Ectodermal cell (in vitro differentiated cells): ENCODE measurements at regions not wholly inside any gene's neighbourhood (a gene's known extent, or its start where the extent isn't known, plus 50 kb on each side); places are given as distances from the start of the nearest gene placed in this dataset.

Experiments
- H3K27ac ChIP-seq: 2 replicates; pipeline ENCODE4 v1.7.0; 2013; ENCODE audit warnings: mild to moderate bottlenecking, low read depth, low read length; ENCODE audit not compliant: insufficient read depth, poor library complexity, severe bottlenecking
- H3K27me3 ChIP-seq: 2 replicates; pipeline ENCODE4 v1.7.0; 2013; ENCODE audit warnings: mild to moderate bottlenecking, low read length; ENCODE audit not compliant: insufficient read depth, control insufficient read depth, poor library complexity, severe bottlenecking
- H3K36me3 ChIP-seq: one replicate; pipeline ENCODE4 v1.7.0; 2013; ENCODE audit warnings: low read length; ENCODE audit not compliant: control insufficient read depth, insufficient read depth
- H3K4me1 ChIP-seq: one replicate; pipeline ENCODE4 v1.7.0; 2013; ENCODE audit warnings: low read length; ENCODE audit not compliant: control insufficient read depth, insufficient read depth
- H3K4me3 ChIP-seq: 2 replicates; pipeline ENCODE4 v1.7.0; 2013; ENCODE audit warnings: low read depth, low read length, control low read depth; ENCODE audit not compliant: insufficient read depth
- H3K9me3 ChIP-seq: 2 replicates; pipeline ENCODE4 v1.7.0; 2013; ENCODE audit warnings: mild to moderate bottlenecking, low read length, moderate library complexity; ENCODE audit not compliant: control insufficient read depth
- WGBS, 2 experiments: methylation state at CpG; one replicate each; pipeline ENCODE4 v1.1.7; 2013; ENCODE audit warnings: missing lambda C conversion rate in 2 of 2; 5-methylcytosine and 5-hydroxymethylcytosine counted together

DNA sequence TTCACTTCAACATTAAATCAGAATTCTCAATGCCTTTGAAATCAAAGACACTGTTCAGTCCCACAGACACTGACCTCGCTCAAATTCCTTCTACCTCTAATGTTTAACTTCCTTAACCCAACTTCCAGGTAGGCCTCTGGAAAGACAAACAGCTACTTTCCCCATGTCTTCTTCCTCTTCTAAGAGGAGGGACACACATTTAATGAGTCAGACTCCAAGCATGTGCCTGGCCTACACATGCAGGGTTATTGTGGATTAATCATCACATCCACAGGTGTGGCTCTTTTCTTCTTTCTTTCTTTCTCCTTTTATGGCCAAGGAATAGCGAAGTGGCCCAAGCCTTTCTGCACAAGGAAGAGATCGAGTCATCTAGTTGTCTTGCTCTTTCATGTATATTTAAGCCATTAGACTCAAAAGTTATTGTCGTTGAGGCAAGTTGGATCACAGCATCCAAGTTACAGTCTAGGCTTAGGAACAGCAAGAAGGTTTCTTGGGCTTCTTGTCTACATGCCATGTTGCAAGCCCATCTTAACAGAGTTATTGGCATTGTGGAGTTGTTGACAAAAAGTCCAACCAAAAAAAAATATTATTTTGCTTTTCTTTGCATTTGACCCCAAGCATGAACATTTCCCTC lies 387.8 kb downstream of the IRS1 start:
- Histone ChIP-seq H3K36me3 (no peaks in the 10 kb centered on the region), H3K9me3 (no peaks in the 10 kb centered on the region), H3K27ac (no peak overlapping the region), H3K4me3 (no peak overlapping the region), H3K27me3 (no peaks in the 10 kb centered on the region), H3K4me1 (no peaks in the 10 kb centered on the region)
- WGBS, 2 experiments = 86 to 96% methylated on average over 4 of the region's 4 CpGs

DNA sequence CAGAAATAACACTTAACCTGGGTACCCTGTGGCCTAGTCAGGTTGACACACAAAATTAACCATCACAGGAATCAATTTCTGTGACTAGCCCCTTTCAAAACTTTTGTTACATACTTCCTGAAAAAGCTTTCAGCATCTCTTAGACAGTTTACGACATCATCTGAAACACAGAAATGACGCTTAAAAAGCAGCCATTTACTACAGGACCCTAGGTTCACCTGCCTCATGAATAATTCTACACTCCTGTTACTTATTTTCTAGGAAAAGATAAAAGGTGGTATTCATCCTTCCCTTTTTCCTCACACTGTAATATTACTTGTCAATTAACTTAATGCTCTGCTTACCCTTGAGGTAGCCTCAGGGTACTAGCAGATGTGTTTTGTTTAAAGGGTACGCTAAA lies 388.4 kb downstream of the IRS1 start:
- Histone ChIP-seq H3K9me3 (no peaks in the 10 kb centered on the region), H3K27ac (no peak overlapping the region), H3K27me3 (no peaks in the 10 kb centered on the region), H3K4me3 (no peak overlapping the region), H3K4me1 (no peaks in the 10 kb centered on the region), H3K36me3 (no peaks in the 10 kb centered on the region)
- 93 to 94% methylated on average over 3 of the region's 3 CpGs for WGBS, 2 experiments

DNA sequence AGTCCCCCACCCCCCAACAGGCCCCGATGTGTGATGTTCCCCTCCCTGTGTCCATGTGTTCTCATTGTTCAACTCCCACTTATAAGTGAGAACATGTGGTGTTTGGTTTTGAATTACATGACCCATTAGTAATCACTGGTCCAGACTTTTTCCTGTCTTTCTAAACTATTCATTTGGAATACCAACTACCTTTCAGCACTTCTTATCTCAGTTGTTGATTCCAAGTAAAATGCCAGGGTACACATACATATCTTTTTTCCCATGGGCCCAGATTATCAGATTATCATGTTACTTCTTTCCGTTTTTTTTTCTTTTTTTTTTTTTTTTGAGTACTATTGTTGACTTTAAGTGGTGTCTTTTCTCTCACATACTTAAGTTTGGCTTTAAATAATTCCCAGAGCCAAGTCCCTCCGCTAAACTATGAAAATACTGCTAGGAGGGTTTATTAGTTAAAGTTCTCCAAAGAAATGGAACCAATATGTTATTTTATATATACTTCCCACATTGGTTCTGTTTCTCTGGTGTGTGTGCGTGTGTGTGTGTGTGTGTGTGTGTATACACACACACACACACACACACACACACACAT lies 389.3 kb downstream of the IRS1 start:
- Histone ChIP-seq H3K9me3 (no peaks in the 10 kb centered on the region), H3K4me1 (no peaks in the 10 kb centered on the region), H3K27ac (no peak overlapping the region), H3K36me3 (no peaks in the 10 kb centered on the region), H3K4me3 (no peak overlapping the region), H3K27me3 (no peaks in the 10 kb centered on the region)
- WGBS, 2 experiments = 100% methylated on average over 1 of the region's 4 CpGs; no CpG with 5 or more reads in 1 of the 2 experiments

DNA sequence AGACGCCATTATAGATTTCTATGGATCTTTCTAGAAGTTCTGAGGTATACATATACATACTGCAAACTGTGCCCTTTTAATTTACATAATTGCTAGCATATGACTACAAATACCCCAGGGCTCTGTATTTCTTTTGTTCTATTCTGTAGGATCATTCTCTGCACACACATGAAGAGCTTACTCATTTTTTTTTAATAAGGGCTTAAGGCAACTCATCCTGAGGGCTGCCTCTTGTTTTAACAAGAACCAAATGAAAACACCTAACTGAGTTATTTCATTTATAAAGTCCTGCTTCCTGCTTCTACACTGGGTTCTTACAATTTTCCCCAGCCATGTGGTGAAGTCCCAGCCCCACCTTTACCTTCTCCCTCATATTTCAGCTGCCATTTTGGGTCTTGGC lies 390.5 kb downstream of the IRS1 start:
- Histone ChIP-seq H3K36me3 (no peaks in the 10 kb centered on the region), H3K4me1 (peaks cover 4% of the 10 kb centered on the region), H3K27me3 (no peaks in the 10 kb centered on the region), H3K4me3 (no peak overlapping the region), H3K9me3 (no peaks in the 10 kb centered on the region), H3K27ac (no peak overlapping the region)
- 100% methylated on average over 1 of the region's 1 CpG for WGBS, 2 experiments

DNA sequence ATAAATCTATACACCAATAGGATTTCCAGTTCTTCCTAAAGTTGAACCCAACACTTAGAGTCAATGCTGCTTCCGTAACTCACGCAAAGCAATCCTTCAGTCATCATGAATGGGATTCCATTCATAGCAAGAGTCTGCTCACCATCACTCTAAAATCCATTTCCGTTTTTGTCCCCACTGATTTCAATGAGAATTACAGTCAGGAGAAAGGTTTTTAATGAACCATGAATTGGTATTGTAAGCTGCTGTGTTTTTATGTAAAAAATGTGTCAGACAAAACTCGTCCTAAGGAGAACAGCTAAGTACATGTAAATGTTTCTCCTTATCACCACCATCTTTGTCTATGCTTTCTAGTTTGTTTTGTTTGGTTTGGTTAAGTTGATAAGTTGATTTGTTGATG lies 391.5 kb downstream of the IRS1 start:
- no peaks in the 10 kb centered on the region for H3K36me3 ChIP-seq
- peaks cover 13% of the 10 kb centered on the region for H3K4me1 ChIP-seq
- H3K9me3 ChIP-seq = no peaks in the 10 kb centered on the region
- H3K27me3 ChIP-seq = no peaks in the 10 kb centered on the region
- 82 to 84% methylated on average over 3 to 4 of the region's 4 CpGs for WGBS, 2 experiments
- H3K27ac ChIP-seq = no peak overlapping the region
- no peak overlapping the region for H3K4me3 ChIP-seq

DNA sequence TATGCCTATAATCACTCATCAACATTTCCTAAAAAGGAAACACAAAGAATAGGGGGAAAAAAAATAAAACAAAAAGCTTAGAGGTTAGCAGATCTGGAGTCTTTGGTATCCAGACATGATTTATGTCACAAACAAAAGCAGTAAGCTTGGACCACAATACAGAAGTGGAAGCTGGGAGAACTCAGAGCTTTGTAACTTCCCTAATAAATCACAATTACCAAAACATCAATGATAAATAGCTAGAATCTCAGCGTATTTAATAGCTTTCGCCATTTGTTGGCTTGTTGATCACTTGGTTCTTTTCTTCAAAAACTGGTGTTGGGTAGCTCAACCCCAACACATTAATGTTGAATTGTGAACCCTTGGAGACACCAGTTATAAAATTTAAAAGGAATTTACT lies 392.5 kb downstream of the IRS1 start:
- Histone ChIP-seq H3K27ac (no peak overlapping the region), H3K9me3 (no peaks in the 10 kb centered on the region), H3K4me3 (no peak overlapping the region), H3K27me3 (no peaks in the 10 kb centered on the region), H3K36me3 (no peaks in the 10 kb centered on the region), H3K4me1 (peaks cover 14% of the 10 kb centered on the region)
- 96 to 100% methylated on average over 2 of the region's 2 CpGs for WGBS, 2 experiments

DNA sequence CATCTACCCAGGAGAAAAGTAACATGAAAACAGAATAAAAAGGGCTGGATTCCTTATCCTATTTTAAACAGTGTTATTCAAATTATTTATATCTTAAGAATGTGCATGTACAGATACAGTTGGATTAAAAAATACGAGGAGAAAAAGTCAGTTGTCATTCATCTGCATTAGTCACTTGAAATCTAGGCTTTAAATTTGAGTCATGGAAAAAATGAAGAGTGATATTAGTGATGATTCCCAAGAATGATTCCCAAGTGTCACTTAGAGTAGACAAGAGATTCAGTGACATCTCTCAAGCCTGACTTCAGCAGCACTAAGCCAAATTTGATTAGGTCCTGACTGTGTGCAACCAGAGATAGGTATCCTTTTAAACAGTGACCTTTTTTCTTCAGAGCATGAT lies 394.2 kb downstream of the IRS1 start:
- Histone ChIP-seq H3K27ac (no peak overlapping the region), H3K27me3 (no peaks in the 10 kb centered on the region), H3K36me3 (no peaks in the 10 kb centered on the region), H3K9me3 (no peaks in the 10 kb centered on the region), H3K4me1 (peaks cover 14% of the 10 kb centered on the region), H3K4me3 (no peak overlapping the region)
- WGBS, 2 experiments = 93 to 94% methylated on average over 1 of the region's 1 CpG

DNA sequence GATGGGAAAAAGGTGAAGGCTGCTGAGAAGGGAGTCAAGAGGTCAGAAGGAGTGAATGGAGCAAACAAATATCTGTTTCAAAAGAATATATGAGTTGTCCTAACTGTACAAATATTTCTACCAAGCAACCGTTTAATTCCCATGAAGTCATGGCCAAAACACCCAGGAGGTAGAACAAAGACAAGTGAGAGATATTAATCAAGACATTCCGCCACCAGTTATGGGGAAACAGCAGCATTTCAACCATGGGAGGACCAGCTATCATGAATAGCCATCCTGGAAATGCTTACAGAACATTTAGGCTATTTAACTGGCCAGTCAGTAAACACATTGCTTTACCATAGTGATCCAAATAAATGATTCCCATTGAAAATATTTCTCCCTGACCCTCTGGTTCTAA lies 396.3 kb downstream of the IRS1 start:
- 92 to 98% methylated on average over 2 of the region's 2 CpGs for WGBS, 2 experiments

DNA sequence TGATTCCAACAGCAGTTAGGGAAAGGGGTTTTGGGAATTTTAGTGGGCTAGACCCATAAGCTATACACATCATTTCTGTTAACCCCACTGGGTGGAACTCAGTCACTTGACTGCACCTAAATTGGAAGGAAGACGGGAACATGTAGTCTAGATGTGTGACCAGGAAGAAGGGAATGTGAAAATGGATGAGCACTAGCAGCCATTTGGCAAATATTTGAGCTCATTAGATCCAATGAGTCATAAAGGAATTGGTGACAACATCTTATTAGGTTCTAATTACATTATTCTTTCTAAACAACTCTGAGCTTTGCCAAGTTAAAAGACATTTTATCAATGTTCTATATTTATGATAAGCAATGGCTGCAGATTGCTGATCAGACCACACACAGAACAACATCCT lies 400.6 kb downstream of the IRS1 start:
- Histone ChIP-seq H3K4me3 (no peak overlapping the region), H3K27me3 (no peaks in the 10 kb centered on the region), H3K4me1 (peaks cover 9% of the 10 kb centered on the region), H3K9me3 (no peaks in the 10 kb centered on the region), H3K27ac (no peak overlapping the region), H3K36me3 (no peaks in the 10 kb centered on the region)
- 89 to 92% methylated on average over 1 of the region's 1 CpG for WGBS, 2 experiments

More for the DNA sequence above, 396.3 kb downstream of the IRS1 start:
- H3K4me3 ChIP-seq = no peak overlapping the region
- H3K9me3 ChIP-seq = no peaks in the 10 kb centered on the region
- no peaks in the 10 kb centered on the region for H3K36me3 ChIP-seq
- H3K27me3 ChIP-seq = no peaks in the 10 kb centered on the region
- H3K27ac ChIP-seq = no peak overlapping the region
- H3K4me1 ChIP-seq = peaks cover 14% of the 10 kb centered on the region

DNA sequence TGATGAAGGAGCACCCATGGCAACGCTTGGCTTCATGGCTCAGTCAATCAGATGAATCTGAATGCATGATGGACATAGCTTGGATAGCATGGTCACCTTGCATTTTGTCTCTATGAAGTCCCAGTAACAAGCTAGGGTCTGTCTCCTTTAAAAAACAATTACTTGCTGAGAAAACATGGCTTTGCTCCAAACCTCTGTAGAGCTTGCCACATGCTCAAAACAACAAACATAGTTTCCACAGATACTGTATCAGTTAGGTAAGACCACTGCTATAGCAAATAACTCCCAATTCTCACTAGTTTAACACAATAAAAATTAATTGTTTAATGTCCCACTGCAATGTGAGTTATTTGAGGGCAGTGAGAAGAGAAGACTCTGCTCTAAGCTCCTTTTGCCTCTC lies 401.0 kb downstream of the IRS1 start:
- Histone ChIP-seq H3K4me1 (peaks cover 5% of the 10 kb centered on the region), H3K27me3 (no peaks in the 10 kb centered on the region), H3K27ac (no peak overlapping the region), H3K4me3 (no peak overlapping the region), H3K36me3 (no peaks in the 10 kb centered on the region), H3K9me3 (no peaks in the 10 kb centered on the region)
- 96 to 97% methylated on average over 1 of the region's 1 CpG for WGBS, 2 experiments
